ENCODE measurements at regions not wholly inside any gene's neighbourhood (a gene's known extent, or its start where the extent isn't known, plus 50 kb on each side); places are given as distances from the start of the nearest gene placed in this dataset.
"Not testable (repeated sequence)": the region's sequence is repeated elsewhere in the genome, so short reads cannot be mapped to it uniquely, and the experiment has no call there.

- not testable (repeated sequence) for DNase-seq (ENCODE audit: low read depth in 2 of 2)
Observed at GRCh38 chr1:120941066-120941465, 51.5 kb downstream of the PPIAL4A start.

- DNase-seq (ENCODE audit: low read depth in 2 of 2): not testable (repeated sequence)
Observed at GRCh38 chr1:120941836-120942217, 52.3 kb downstream of the PPIAL4A start.

GRCh38 chr1:120942218-120942944 is 52.8 kb downstream of the PPIAL4A start:
- DNase-seq (ENCODE audit: low read depth in 2 of 2): peak; percentile 27 to 47

- DNase-seq (ENCODE audit: low read depth in 2 of 2): not testable (repeated sequence)
Observed at GRCh38 chr1:120942945-120943319, 53.4 kb downstream of the PPIAL4A start.

GRCh38 chr1:120944691-120945090 is 55.1 kb downstream of the PPIAL4A start:
- not testable (repeated sequence) for DNase-seq (ENCODE audit: low read depth in 2 of 2)

- DNase-seq (ENCODE audit: low read depth in 2 of 2): not testable (repeated sequence)
Observed at GRCh38 chr1:120945122-120945521, 55.6 kb downstream of the PPIAL4A start.

- not testable (repeated sequence) for DNase-seq (ENCODE audit: low read depth in 2 of 2)
Observed at GRCh38 chr1:120947114-120947513, 57.5 kb downstream of the PPIAL4A start.

- DNase-seq (ENCODE audit: low read depth in 2 of 2): not testable (repeated sequence)
Observed at GRCh38 chr1:120949724-120950123, 60.2 kb downstream of the PPIAL4A start.

GRCh38 chr1:120950633-120951032 is 61.1 kb downstream of the PPIAL4A start:
- DNase-seq (ENCODE audit: low read depth in 2 of 2): not testable (repeated sequence)

GRCh38 chr1:120951100-120951499 is 61.5 kb downstream of the PPIAL4A start:
- not testable (repeated sequence) for DNase-seq (ENCODE audit: low read depth in 2 of 2)

- DNase-seq (ENCODE audit: low read depth in 2 of 2): not testable (repeated sequence)
Observed at GRCh38 chr1:120952207-120952870, 62.8 kb downstream of the PPIAL4A start.

- DNase-seq (ENCODE audit: low read depth in 2 of 2): not testable (repeated sequence)
Observed at GRCh38 chr1:120952871-120953265, 63.3 kb downstream of the PPIAL4A start.

- DNase-seq (ENCODE audit: low read depth in 2 of 2): no peak
Observed at GRCh38 chr1:120954736-120955135, 65.2 kb downstream of the PPIAL4A start.

GRCh38 chr1:120955961-120956360 is 66.4 kb downstream of the PPIAL4A start:
- DNase-seq (ENCODE audit: low read depth in 2 of 2): not testable (repeated sequence)

- not testable (repeated sequence) for DNase-seq (ENCODE audit: low read depth in 2 of 2)
Observed at GRCh38 chr1:120966018-120966417, 76.4 kb downstream of the PPIAL4A start.

GRCh38 chr1:120972863-120973262 is 83.3 kb downstream of the PPIAL4A start:
- peak; percentile 7 to 83 for DNase-seq (ENCODE audit: low read depth in 2 of 2)

- DNase-seq (ENCODE audit: low read depth in 2 of 2): not testable (repeated sequence)
Observed at GRCh38 chr1:120973836-120974235, 84.3 kb downstream of the PPIAL4A start.

GRCh38 chr1:120977279-120977678 is 87.7 kb downstream of the PPIAL4A start:
- peak; percentile 18 to 54 for DNase-seq (ENCODE audit: low read depth in 2 of 2)

GRCh38 chr1:120981489-120982094 is 92.0 kb downstream of the PPIAL4A start:
- DNase-seq (ENCODE audit: low read depth in 2 of 2): peak in 1 of 2 donors; percentile 20

- not testable (repeated sequence) for DNase-seq (ENCODE audit: low read depth in 2 of 2)
Observed at GRCh38 chr1:120994614-120995013, 105.0 kb downstream of the PPIAL4A start.

- DNase-seq (ENCODE audit: low read depth in 2 of 2): not testable (repeated sequence)
Observed at GRCh38 chr1:120995025-120995424, 105.5 kb downstream of the PPIAL4A start.

GRCh38 chr1:121001090-121001726 is 111.6 kb downstream of the PPIAL4A start:
- DNase-seq (ENCODE audit: low read depth in 2 of 2): not testable (repeated sequence)
